ENCODE measurements at regions not wholly inside any gene's neighbourhood (a gene's known extent, or its start where the extent isn't known, plus 50 kb on each side); places are given as distances from the start of the nearest gene placed in this dataset.
"Not testable (repeated sequence)": the region's sequence is repeated elsewhere in the genome, so short reads cannot be mapped to it uniquely, and the experiment has no call there.

DNA sequence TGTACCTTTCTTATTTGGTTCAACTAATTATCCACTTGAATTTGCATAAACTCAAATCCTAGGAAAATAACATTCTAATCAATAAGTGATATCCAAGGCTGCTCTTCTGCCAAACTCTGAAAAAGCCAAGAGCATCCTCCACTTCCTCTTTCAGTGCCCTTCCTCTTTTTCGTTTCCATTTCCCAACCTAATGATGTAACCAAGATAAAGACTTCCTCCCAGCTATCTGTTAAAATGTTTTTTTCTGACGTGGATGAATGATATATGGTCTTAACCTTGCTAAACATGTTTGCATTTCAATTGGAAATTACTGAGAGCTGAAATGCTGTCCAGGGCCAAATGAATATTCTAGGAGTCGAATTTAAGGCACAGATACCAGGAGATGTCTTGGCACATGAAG is 459.5 kb upstream of the PDE3A start:
- DNase-seq (ENCODE audit: low read depth in 2 of 2), result no peak

DNA sequence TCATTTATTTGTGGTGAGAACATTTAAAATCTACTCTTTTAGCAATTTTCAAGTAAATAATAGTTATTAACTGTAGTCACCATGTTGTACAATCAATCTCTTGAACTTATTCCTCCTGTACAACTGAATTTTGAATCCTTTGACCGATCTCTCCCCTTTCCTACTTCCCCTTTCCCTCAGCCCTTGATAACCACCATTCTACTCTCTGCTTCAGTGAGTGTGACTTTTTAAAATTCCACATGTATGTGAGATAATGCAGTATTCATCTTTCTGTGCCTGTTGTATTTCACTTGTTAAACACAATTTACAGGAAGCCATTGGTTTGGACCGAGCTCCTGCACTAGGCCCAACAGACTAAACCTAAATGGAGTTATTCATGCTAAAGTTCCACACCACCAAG is 458.9 kb upstream of the PDE3A start:
- DNase-seq (ENCODE audit: low read depth in 2 of 2), result no peak

DNA sequence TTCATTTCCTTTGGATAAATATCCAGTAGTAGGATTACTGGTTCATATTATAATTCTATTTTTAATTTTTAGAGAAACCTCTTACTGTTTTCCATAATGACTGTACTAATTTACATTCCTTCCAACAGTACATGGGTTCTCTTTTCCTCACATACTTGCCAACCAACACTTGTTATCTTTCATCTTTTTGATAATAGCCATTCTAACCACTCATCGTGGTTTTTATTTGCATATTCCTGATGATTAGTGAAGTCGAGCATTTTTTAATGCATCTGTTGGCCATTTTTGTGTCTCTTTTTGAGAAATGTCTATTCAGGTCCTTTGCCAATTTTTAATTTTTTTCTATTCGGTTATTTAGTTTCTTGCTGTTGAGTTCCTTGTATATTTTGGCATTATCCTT is 457.7 kb upstream of the PDE3A start:
- DNase-seq (ENCODE audit: low read depth in 2 of 2), result no peak

DNA sequence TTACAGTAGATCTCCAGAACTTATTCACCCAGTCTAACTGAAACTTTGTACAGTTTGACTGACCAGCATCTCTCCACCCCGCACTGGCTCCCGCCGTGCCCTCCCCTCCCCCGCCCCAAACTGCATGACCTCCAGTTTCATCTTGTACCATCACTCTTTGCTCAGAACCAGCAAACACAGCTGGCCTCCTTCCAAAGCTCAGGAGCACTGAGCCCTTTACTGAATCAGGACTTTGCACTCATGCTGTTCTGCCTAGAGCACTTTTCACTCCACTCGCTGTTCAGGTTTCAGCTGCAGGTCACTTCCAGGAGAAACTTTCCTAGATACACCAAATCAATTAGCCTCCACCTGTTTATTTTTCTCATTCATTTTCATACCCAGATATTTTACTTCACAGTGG is 455.3 kb upstream of the PDE3A start:
- DNase-seq (ENCODE audit: low read depth in 2 of 2), result no peak

DNA sequence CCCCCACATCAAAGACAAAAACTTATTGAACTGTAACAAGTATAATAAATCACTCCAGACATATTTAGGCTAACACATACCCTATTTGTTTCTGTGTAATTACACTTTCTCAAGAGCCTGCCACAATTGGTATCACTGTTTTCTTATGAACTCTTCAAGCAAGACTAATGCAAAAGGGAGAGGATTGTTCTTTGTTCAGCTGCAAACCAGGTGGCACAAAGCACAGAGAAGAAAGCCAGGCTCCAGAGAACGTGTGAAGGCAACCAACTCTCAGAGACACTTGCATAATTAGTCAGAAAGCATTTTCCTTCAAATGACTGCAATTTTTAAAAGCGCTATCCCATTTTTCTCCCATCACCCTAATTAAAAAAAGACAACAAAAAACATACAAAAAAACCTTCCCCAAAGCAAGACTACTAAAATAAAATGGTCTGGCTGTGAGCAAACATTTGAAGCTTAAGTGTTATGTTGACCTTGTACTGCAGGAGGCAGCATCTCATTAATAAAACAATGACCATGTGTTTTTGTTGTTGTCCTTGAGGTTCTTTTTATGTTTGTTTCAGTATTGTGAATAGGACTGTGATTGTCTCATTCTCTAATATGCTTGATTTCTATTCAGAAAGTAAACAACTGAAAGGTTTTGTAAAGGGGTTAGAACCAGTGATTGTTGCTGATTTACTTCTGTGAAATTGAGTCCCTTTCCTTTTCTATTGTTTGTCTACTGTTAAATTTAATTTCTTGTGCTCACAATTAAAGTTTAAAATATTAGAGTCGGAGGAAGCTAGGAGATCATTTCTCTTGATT is 452.7 kb upstream of the PDE3A start:
- DNase-seq (ENCODE audit: low read depth in 2 of 2), result no peak

DNA sequence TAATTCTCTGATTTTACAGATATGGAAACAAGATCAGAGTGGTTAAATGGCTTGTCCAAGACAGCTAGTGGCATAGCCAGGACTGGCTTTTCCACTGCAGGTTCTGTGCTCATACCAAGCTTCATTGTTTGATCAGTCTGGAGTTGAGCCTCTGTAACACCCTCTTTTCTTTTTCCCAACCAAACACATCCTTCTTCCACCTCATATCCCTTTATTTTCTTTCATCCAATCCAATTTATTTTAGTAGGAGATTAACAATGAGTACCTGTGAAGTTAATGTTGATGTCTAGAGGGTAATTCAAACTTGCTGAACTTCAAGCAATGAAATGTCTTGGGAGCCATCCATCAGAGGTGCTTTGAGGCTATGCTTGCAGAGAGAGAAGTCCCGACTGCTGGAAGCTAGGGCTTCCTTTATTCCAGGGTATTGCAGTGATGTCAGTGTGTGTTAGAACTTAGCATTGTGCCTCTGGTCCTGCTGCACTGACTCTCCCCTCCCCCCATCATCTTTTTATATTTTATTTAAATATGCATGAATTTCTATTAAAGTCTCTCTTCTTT is 452.1 kb upstream of the PDE3A start:
- no peak for DNase-seq (ENCODE audit: low read depth in 2 of 2)

DNA sequence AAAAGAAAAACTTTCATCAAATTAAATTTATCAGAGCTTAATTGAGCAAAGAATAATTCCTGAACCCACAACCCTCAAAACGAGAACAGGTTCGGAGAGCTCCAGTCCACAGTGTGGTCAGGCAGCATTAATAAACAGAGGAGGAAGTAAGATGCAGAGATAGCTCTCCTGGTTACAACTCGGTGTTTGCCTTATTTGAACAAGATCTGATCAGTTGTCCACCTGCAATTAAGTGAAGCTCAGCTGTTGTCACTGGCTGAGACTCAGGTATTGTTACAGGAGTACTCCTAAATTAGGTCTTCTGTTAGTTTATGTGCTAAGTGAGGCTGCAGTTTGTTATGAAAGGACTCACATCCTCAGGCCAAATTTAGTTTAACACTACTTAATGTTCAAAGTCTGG is 451.4 kb upstream of the PDE3A start:
- DNase-seq (ENCODE audit: low read depth in 2 of 2), result no peak

DNA sequence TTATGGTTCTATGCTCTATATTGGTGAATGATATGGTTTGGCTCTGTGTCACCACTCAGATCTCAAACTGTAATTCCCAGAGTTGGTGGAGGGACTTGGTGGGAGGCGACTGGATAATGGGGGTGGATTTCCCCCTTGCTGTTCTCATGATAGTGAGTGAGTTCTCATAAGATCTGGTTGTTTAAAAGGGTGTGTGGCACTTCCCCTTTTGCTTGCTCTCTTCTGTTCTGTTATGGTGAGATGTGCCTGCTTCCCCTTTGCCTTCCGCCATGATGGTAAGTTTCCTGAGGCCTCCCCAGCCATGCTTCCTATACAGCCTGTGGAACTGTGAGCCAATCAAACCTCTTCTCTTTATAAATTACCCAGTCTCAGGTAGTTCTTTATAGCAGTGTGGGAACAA is 446.6 kb upstream of the PDE3A start:
- not testable (repeated sequence) for DNase-seq (ENCODE audit: low read depth in 2 of 2)

DNA sequence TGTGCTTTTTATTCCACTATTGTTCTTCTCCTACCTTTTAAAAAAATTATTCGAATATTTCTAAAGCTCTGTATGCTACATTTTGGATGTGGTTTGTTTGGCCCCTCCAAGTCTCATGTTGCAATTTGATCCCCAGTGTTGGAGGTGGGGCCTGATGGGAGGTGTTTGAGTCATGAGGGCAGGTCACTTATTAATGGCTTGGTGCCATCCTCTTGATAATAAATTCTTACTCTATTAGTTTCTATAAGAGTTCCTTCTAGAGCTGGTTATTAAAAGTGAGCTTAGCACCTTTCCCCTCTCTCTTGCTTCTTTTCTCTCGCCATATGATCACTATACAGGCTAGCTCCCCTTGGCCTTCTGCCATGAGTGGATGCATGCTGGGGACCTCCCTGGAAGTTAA is 445.6 kb upstream of the PDE3A start:
- no peak for DNase-seq (ENCODE audit: low read depth in 2 of 2)

DNA sequence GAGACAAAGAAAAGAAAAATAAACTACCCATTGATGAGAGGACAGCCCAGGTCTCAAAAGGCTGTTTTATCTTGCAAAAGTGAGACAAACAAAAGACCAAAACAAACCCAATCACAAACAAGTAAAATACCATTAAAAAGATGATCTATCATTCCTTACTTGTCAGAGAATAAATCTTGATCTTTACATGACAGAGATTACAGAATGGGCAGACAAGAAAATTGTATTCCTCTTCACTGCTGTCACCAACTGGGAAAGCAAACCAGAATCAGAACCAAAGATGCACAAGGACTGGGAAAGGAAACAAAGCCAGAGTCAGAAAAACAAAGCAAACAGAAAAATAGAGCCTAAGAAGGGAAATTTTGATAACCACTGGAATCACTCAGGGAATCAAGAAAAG is 444.0 kb upstream of the PDE3A start:
- DNase-seq (ENCODE audit: low read depth in 2 of 2), result no peak

DNA sequence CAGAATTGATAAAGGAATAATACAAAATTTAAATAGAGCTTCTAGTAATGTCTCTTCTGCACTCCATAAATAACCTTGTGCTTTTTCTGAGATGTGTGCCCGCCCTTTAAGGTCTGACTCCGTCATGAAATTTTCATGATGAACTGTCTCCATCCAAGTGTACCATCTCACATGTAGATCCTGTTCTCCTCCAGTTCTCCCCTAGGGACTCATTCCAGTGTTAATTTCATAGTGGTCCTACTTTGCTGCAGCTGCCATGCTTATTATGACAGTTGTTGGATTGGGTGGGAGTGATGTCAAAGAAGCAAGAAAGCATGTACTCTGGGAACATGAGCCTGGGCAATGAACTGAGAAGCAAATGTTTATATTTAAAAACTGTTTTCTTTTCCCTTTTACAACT is 442.5 kb upstream of the PDE3A start:
- DNase-seq (ENCODE audit: low read depth in 2 of 2), result no peak

DNA sequence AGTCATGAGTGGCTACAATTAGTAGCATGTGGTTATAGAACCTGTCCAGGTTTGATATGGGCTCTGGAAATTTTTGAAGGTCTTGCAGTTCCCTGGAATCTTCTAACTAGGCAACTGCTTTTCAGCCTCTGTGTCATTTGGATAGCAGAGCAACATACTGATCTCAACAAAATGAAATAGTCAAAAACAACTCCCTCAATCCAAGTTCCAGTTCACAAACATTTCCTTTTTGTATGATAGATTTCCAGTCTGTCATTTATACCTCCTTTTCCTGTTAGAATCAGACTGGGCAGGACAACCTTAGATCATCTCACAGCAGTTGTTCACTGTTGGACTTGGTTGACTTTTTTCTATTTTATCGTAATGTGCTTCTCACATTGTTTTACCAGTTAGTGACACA is 442.1 kb upstream of the PDE3A start:
- DNase-seq (ENCODE audit: low read depth in 2 of 2), result no peak

DNA sequence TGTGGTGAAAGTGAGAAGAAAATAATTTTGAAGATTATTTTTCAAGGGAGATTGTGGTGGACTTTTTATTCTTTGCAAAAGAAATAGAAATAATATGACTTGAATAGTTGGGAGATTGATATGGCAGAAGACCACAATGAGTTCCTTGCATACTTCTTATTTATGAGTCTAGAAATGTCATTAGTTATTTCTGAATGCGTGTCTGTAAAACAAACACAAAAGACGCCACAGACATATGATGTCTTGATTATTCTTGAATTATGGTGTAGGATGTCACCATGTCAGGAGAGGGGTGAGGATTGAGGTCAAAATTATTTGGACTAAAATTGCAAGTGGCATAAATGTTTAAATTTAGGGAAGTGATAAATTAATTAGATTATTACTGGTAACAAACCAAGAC is 440.7 kb upstream of the PDE3A start:
- no peak for DNase-seq (ENCODE audit: low read depth in 2 of 2)

DNA sequence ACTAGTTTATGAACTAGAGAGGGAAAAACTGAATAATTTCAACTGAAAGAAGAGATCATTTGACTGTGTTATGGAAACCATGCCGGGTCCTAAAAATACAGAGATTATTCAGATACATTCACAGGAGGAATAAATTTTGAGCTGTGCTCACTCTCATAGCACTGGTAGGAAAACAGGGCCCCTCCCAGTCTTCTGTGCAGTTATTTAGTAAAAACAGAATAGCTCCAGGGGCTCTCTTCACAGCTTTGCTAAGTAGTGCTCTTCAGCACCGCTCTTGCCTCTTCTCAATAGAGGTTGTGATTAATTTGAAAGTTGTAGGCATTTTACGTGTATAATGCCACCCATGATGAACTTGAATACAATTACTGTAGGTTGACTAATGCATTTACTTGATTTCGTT is 435.9 kb upstream of the PDE3A start:
- no peak for DNase-seq (ENCODE audit: low read depth in 2 of 2)

DNA sequence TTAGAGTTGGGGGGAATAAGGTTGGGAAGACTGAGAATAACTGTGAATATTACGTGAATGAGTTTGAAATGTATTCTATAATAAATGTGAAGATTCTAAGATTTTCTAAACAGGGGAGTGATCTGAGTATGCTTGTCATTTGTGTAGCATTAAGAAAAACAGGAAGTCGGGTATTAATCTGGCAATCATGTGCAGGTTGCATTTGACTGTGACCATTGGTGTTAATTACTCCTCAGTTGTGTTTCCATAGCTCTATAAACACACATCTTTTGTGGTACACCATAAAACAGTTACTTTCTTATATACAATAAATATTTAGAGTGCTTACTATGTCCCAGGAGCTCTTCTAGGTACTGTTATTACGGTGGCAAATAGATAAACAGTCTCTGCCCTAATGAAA is 434.4 kb upstream of the PDE3A start:
- DNase-seq (ENCODE audit: low read depth in 2 of 2), result no peak

DNA sequence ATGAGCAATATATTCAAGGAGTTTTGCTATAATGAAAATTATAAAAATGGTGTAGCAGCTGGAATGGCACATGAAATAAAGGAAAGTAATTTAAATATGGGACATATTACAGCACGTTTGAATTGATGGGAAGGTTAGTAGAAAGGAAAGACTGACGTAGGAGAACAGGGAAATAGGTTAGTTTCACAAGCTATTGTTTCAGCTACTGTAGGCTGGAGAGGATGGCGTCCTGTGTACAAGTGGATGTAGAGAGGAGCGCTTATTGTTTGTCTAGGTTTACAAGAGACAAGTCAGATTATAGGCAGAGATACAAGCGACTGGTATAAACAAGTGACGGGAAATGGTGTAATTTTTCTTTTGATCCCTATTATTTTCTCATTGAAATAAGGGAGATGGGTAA is 431.2 kb upstream of the PDE3A start:
- no peak for DNase-seq (ENCODE audit: low read depth in 2 of 2)

DNA sequence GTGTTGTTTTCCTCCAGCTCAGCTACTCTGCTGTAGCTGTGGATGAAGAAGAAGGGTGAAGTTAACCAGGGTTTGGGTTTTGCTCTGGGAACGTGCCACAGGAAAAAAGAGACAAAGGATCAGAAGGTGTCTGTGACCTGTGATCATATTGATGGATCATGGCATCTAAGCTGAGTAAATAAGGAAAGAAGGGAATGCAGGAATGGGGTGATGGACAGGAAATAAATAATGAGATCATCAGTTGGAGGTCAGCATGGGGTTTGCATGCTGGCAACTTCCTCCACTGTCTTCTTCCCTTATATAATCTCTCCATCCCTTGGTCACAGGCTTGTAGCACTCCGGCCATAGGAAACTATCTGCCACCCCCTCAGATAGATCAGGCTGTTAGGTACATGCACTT is 430.3 kb upstream of the PDE3A start:
- DNase-seq (ENCODE audit: low read depth in 2 of 2), result no peak

DNA sequence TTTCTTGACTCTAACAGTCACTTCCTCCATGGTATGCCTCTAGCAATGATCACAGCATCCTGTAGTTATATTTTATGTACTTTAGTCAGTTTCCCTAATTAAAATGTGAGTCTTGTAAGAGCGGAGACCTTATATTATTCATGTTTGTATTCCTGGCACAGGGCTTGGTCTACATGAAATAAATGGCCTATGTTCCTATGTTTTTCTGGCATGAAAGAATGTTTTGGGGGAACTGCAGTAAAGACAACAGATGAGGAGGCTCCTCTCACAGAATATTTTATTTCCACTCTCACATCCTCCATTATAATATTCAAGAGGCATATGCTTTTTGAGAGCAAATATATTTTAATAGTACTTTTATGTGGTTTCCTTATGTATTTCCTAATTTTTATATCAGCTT is 429.8 kb upstream of the PDE3A start:
- no peak for DNase-seq (ENCODE audit: low read depth in 2 of 2)

DNA sequence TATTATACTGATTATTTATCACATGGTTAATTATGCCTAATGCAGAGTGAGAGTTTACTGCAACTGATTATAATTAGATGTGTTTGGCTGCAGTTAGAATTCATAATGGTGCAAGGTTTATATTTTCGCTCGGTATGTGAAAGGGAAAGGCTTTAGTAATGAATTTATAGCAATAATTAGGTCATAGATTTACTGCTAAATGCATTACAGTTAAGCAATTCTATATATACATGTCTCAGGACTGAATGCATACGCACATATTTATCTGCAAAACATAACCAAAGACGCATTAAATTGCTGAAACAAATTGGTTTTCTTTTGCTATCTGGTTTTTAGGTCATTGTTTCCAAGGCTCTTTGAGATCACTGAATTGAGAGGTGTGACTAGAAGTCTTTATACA is 428.1 kb upstream of the PDE3A start:
- no peak for DNase-seq (ENCODE audit: low read depth in 2 of 2)

DNA sequence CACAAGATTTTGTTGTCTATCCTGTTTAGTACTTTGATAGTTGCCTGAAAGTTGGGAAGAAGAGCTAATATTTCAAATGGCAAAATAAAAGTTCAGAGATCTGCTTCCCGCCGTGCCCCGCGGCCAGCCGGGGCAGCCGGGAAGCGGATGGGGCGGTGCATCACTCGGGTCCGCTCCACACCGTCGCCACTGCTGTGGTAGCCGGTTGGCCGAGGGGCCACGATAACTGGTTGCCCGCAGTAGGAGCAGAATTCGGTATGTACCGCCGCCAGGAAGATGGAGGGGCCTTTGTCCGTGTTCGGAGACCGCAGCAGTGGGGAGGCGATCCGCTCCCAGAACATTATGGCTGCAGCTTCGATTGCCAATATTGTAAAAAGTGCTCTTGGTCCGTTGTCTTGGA is 427.2 kb upstream of the PDE3A start:
- no peak for DNase-seq (ENCODE audit: low read depth in 2 of 2)

DNA sequence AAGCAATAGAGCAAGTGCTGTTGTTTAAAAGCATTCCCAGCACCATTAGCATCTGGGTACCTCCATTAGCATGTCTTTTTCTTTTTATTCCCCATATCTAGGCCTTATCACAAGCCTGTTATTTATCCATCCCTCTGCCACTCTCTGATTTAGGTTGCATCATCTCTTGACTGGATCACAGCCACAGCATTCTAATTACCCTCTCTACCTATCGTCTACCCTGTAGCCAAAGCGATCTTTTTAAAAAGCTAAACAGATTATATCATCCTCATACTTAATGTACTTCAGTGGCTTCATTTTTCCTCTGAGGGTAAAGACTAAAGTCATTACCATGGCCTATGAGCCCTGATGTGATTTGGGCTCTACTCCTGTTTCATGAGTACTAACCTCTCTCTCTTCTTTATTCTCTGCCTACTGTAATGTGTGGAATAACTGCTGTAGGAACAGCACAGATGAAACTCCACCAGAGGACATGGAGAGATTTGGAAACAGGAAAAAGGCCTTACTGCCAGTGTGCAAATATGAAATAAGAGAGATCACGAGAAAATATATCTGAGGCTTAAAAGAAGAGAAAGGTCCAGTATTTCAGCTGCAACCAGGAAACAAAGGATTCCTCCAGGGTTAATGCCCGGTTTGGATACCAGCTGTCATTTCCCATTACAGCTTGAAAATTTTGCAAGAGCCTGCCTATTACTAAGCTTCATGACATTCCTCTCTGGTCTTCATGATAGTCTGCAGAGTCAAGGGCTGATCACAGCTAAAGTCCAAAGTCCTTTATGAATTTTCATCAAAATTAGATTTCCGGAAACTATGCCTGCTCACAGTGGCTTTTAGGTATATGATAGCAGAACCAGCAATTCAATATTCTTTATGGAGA is 422.5 kb upstream of the PDE3A start:
- no peak for DNase-seq (ENCODE audit: low read depth in 2 of 2)

DNA sequence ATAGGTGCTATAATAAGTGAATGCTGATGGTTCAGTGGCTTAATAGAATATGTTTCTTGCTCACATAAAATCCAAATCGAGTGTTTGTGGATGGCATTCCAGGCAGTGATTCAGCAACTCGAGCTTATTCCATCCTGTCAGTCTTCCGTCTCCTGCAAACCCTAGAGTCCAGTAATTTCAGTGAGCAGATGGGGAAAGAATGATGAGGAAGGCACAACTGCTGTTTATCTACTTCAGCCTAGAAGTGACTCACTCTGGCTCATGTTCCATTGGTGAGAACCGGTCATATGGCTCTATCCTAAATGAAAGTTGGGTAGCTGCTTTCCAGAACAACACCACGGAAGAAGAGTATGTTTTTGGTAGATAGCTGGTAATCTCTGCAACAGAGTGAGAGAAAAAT is 421.8 kb upstream of the PDE3A start:
- no peak for DNase-seq (ENCODE audit: low read depth in 2 of 2)

DNA sequence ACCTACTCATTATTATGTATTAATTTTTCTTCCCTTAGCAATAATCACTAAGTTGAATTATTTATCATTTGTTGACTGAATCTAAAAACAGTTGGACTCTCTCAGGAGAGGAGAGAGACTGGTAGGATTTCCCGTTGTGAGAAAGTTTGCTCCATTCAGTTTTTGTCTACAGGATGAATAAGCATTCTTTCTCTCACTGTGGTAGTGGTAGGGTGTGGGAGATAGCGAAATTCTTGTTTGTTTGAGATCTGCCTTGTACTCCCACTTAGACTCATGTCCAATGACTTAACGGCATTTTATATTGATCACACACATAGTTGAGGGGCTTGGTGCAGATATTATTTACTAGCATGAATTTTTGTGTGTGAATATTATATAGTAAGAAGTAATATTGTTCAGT is 421.0 kb upstream of the PDE3A start:
- no peak for DNase-seq (ENCODE audit: low read depth in 2 of 2)
